CD4-positive, alpha-beta T cell treated with Interleukin-17A for 1 hour (primary cell): ENCODE measurements at regions not wholly inside any gene's neighbourhood (a gene's known extent, or its start where the extent isn't known, plus 50 kb on each side); places are given as distances from the start of the nearest gene placed in this dataset.
"Not testable (repeated sequence)": the region's sequence is repeated elsewhere in the genome, so short reads cannot be mapped to it uniquely, and the experiment has no call there.

Experiments
- DNase-seq: peaks from one replicate; pipeline ENCODE4 v3.0.0-alpha.2; 2020

DNA sequence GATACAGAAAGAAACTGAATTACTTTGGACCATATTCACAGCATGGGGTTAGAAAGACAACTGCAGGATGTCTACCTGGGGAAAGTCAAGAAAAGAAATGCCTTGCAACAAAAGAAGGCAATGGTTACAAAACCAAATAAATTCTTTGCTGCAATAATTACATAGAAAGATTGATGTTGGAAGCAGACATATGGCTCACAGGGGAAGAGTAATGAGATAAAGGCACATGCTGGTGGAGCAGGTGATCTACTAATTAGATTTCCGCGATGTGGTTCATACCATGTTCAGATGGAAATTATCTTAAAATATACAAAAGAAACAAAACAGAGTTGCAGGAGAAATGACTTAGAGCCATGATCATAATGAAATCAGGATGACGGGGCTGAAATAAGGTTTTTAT, 718.8 kb upstream of the PKDCC start:
- DNase-seq, result no peak

DNA sequence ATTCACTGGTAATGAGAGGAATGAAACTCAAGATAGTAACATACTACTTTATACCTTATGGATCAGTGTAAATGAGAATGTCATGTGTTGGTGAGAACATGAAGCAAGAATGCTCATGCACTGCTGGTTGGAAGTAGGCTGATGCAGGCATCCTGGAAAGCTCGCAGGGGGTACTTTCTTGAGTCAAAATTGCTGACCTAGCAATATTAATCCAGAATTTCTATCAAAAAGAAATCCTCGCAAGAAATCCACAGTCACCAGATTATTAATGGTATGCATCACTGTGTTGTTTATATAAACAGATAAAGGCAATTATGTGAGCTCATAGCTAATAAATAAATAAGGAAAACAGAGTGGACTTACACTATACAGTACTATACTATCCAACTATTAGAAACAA, 713.7 kb upstream of the PKDCC start:
- DNase-seq, result no peak

DNA sequence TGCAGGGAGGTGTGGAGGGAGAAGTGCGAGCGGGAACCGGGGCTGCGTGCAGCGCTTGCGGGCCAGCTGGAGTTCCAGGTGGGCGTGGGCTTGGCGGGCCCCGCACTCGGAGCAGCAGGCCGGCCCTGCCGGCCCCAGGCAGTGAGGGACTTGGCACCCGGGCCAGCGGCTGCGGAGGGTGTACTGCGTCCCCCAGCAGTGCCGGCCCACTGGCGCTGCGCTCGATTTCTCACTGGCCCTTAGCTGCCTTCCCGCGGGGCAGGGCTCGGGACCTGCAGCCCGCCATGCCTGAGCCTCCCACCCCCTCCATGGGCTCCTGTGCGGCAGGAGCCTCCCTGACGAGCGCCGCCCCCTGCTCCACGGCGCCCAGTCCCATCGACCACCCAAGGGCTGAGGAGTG, 712.2 kb upstream of the PKDCC start:
- DNase-seq, result not testable (repeated sequence)

DNA sequence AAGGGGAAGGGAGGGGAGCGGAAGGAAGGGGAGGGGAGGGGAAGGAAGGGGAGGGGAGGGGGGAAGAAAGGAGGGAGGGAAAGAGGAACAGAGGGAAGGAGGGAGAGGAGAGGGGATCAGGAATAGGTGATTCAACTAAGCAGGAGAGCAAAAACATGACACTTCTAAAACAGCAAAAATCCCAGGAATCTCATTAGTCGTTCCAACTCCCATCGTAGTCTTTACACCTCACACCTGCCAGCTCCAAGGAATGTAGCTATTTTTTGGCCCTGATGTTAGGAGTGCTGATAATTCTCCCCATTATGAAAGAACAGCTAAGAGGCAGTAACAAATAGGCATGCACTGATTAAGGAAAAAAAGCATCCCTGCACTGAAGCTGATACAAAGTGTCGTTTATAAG, 709.9 kb upstream of the PKDCC start:
- no peak for DNase-seq

GRCh38 chr2:41344529-41344928, 703.3 kb upstream of the PKDCC start:
- DNase-seq, result no peak

DNA sequence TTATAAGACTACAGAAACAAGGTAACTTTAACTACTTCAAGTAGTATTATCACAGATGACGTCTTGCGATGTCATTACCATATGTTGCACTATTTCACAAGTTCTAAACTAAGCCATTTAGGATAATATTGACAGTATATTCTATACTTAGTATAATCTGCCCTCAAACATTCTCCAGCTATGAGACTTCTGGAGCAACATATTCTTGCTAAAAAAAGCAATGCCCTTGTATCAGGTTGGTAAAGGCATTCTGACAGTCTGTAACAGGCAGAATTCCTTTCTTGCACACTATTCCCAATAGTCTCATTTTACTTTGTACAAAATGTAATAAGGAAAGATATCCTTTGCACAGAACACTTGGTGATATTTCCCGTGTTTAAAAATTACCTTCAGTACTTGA, 694.8 kb upstream of the PKDCC start:
- DNase-seq, result no peak

- no peak for DNase-seq
Measured at GRCh38 chr2:41355794-41356193, 692.0 kb upstream of the PKDCC start.

- no peak for DNase-seq
Measured at GRCh38 chr2:41364842-41365241, 683.0 kb upstream of the PKDCC start.

DNA sequence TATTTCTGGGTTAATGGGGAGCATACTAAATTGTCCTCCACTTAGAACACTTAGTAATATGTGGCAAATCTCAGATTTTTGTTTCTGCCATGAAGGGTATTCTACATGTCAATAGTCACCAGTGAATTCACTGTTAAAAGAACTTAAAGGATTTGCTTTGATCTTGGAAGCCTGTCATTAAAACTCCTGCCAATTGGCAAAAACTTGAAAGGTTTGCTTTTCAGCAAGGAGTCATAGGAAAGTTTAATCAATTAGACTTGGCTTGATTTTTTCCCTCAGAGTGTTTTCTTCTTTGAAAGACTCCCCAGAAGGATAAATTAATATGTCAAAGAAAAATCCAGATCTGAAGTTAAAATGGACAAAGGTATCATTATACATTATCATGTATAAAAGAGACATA, 671.9 kb upstream of the PKDCC start:
- DNase-seq, result no peak

- no peak for DNase-seq
Measured at GRCh38 chr2:41377837-41378236, 670.0 kb upstream of the PKDCC start.

DNA sequence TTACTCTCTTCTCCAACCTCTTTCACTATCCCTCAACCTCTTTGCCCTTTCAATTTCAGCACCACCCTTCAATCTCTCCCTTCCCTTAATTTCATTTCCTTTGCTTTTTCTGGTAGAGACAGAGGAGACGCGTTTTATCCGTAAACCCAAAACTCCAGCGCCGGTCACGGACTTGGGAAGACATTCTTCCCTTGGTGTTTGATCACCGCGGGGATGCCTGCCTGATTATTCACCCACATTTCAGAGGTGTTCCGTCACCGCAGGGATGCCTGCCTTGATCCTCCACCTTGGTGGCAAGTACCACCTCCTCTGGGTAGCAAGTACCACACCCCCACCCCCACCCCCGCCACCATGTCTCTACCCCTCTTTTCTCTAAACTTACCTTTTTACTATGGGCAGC, 669.4 kb upstream of the PKDCC start:
- DNase-seq, result no peak

DNA sequence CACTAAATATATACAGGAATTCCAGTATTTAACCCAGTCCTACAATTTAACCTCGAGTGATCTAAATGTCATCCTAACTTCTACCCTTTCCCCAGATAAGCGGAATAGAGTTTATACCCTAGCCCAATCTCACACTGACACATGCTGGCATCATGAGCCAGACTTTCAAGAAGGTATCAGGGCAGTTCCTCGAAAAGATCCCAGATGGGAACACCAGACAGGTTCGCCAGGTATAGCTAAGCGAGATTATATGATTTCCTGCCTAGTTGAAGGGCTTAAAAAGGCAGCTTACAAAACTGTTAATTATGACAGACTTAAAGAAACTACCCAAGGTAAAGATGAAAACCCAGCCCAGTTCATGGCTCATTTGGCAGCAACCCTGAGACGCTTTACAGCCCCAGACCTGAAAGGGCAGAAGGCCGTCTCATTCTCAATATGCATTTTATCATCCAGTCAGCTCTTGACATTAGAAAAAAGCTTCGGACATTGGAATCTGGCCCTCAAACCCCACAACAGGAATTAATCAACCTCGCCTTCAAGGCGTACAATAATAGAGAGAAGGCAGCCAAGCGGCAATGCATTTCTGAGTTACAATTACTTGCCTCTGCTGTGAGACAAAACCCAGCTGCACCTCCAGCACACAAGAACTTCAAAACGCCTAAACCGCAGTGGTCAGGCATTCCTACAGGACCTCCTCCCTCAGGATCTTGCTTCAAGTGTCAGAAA, 668.2 kb upstream of the PKDCC start:
- no peak for DNase-seq

DNA sequence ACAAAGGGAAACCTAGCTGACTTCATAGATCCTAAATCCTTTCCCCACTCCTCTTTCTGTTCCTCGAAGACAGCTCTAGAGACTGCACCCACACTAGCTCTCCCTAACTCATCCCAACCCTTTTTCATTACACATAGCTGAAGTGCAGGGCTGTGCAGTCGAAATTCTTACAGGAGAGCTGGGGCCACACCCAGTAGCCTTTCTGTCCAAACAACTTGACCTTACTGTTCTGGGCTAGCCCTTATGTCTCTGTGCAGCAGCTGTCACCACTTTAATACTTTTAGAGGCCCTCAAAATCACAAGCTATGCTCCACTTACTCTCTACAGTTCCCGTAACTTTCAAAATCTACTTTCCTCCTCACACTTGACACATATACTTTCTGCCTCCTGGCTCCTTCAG, 666.1 kb upstream of the PKDCC start:
- DNase-seq, result no peak

GRCh38 chr2:41387519-41387918, 660.3 kb upstream of the PKDCC start:
- no peak for DNase-seq

DNA sequence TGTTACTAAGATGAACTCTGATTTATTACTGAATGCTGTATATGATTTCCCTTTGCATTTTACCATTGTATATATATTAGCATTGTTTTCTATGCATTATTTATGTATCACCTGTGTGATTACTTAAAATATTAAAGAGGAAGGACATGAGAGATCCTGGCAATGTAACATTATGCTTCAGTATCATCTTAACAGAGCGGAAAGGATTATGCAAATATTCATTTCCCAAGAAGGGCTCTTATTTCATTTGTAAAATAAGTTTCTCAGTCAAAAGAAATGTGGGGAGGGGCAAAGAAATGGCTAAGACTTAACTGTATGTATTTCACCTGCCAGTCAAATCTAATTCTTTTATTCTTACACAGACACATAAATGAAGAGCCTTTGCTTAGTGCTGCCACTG, 654.2 kb upstream of the PKDCC start:
- DNase-seq, result no peak

GRCh38 chr2:41394541-41394940, 653.3 kb upstream of the PKDCC start:
- no peak for DNase-seq

DNA sequence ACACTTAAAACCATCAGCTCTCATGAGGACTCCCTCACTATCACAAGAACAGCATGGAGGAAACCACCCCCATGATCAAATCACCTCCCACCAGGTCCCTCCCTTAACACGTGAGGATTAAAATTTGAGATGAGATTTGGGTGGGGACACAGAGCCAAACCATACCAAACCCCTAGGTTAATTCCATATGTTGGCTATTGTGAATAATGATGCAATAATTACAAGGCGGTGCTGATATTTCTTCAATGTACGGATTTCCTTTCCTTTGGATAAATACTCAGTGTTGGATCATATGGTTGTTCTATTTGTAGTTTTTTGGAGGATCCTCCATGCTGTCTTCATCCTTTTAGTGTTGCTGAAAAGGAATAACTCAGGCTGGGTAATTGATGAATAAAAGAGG, 652.1 kb upstream of the PKDCC start:
- no peak for DNase-seq

DNA sequence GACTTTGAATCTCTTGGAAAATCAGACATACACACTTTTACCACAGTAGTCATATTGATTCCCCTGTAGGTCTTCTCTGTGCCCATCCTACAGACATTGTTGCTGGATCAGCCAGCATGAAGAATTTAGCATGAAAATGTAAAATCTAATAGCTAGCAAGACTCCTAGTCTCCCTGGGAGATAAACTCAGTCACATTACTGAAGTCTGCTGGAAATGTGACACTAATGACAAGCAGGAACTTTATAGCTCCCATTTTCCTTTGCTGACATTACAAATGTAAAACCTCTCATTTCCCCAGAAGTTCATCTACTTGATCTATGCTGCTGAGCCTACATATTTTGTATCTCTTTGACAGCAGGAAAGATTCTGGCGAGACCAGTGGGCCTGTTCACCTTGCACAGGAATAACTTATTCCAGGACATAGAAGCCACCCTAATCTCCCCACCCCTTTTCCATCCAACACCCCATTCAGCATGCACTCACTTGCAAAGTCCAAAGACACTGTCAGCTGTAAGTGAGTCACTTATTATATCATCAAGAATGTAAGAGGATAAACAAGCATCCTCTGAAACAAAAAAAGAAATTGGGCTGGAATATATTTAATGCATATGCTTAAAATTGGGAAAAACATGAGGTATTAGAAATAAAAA, 648.3 kb upstream of the PKDCC start:
- DNase-seq, result no peak

DNA sequence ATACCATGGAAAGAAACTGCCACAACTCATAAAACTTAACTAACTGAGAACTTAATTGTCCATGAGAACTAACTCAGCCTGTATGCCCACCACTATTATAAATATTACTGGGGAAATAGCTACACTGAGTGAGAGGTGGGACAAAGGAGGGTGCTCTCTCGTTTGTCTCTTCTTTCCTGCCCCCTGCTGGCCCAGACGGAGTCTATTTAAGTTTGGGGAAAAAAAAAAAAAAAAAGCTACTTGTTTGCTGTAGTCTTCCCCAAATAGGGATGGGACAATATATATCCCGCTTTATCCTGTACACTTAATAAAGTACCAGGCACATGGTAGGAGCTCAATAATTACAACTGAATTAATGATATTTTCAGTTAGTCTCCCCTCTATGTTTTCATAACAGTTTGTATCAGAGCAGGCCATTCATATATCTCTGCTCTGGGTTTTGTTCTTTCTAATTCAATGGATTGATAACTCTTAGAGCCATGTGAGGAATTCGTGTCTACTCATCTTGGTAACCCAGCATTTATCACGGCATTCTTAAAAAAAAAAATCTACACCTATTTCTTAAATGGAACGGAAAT, 647.6 kb upstream of the PKDCC start:
- DNase-seq, result no peak

- DNase-seq, result no peak
Measured at GRCh38 chr2:41405441-41405840, 642.4 kb upstream of the PKDCC start.

DNA sequence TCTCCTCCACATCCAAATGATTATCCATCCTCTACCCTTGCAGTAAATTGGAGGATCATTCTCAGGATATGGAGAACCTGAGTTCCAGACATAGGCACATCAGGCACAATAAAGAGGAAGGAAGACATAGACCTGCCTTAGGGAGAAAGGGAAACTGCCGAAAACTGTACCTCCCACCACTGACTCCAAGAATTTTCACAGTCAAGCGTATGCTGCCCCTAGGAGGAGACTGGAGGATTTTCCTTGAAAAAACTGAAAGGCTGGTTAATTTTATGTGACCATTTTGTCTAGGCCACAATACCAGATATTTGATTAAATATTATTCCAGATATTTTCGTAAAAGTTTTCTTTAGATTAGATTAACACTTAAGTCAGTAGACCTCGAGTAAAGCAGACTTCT, 638.5 kb upstream of the PKDCC start:
- DNase-seq, result no peak

GRCh38 chr2:41410011-41410410, 637.8 kb upstream of the PKDCC start:
- DNase-seq, result no peak

GRCh38 chr2:41413813-41414485, 633.9 kb upstream of the PKDCC start:
- no peak for DNase-seq
